ENCODE measurements at regions not wholly inside any gene's neighbourhood (a gene's known extent, or its start where the extent isn't known, plus 50 kb on each side); places are given as distances from the start of the nearest gene placed in this dataset.

GRCh38 chr4:22313976-22314375, 201.9 kb downstream of the ADGRA3 start:
- TF ChIP-seq MYC (IDR thresholded peaks at IDR 0.05; ENCODE audit: low read depth, low read length) (no peak), FOS (IDR thresholded peaks at IDR 0.05; ENCODE audit: borderline replicate concordance, insufficient read depth, low read length) (no peak), CTCF (IDR thresholded peaks at IDR 0.05; ENCODE audit: extremely low read depth in 1 of 2, insufficient read depth in 1 of 2, low read depth in 1 of 2, low read length in 2 of 2) (no peak), POLR2AphosphoS5 (IDR thresholded peaks at IDR 0.05; ENCODE audit: insufficient read depth, low read depth, low read length) (no peak), POLR2A (IDR thresholded peaks at IDR 0.05; ENCODE audit: low read depth, low read length) (no peak), JUN (IDR thresholded peaks at IDR 0.05; ENCODE audit: borderline replicate concordance, insufficient read depth, insufficient read length, low read depth) (no peak), GATA2 (IDR thresholded peaks at IDR 0.05; ENCODE audit: insufficient read depth, insufficient read length, low read depth, low read length) (no peak), EZH2 (IDR thresholded peaks at IDR 0.05; ENCODE audit: borderline replicate concordance, low read depth, low read length, severe bottlenecking) (no peak), MAX (IDR thresholded peaks at IDR 0.05; ENCODE audit: insufficient read depth, insufficient read length) (no peak)
- CTCF ChIA-PET: no interaction called here
- no peaks in the 10 kb centered on the region for H3K9me3 ChIP-seq (replicated peaks; ENCODE audit: control insufficient read depth, insufficient read depth, low read length)
- FAIRE-seq (no peak), DNase-seq (ENCODE audit: low read depth, low spot score) (no peak)
- H3K36me3 ChIP-seq (ENCODE audit: control insufficient read depth in 2 of 2, extremely low read depth in 1 of 2, insufficient read depth in 2 of 2, low read length in 2 of 2): no peaks in the 10 kb centered on the region
- no peak overlapping the region for H3K4me3 ChIP-seq (replicated peaks in 1 of 3; ENCODE audit: insufficient read depth in 1 of 3, low read depth in 1 of 3, low read length in 3 of 3)
- no peaks in the 10 kb centered on the region for H4K20me1 ChIP-seq (replicated peaks; ENCODE audit: control insufficient read depth, extremely low read depth, insufficient read depth, low read length)
- intact Hi-C loops (cut with micrococcal nuclease) (no loop called here), dilution Hi-C loops (cut with MboI; ENCODE audit: extremely low pct_ligation_motif_present, low sequenced_read_pairs) (no loop called here)
- no peaks in the 10 kb centered on the region for H3K4me1 ChIP-seq (ENCODE audit: control insufficient read depth, extremely low read depth, insufficient read depth, low read length)
- no peaks in the 10 kb centered on the region for H3K27me3 ChIP-seq (ENCODE audit: control insufficient read depth in 2 of 2, insufficient read depth in 2 of 2, low read length in 2 of 2)
- no peak overlapping the region for H3K4me2 ChIP-seq (ENCODE audit: insufficient read depth, low read length)
- H3K27ac ChIP-seq (ENCODE audit: insufficient read depth, low read depth, low read length): no peak overlapping the region
- POLR2A ChIA-PET: no interaction called here
- BruUV-seq (replicated peaks): no TSS peak
- H3K79me2 ChIP-seq (ENCODE audit: control insufficient read depth, insufficient read depth, low read length): no peaks in the 10 kb centered on the region
- no peak overlapping the region for H3K9ac ChIP-seq (replicated peaks; ENCODE audit: extremely low read depth, insufficient read depth, low read length)
- no peak overlapping the region for H2AFZ ChIP-seq (ENCODE audit: low read depth, low read length)
- H3K9me1 ChIP-seq (replicated peaks; ENCODE audit: control insufficient read depth, extremely low read depth, insufficient read depth, low read length): no peaks in the 10 kb centered on the region

All from endothelial cell of umbilical vein (primary cell).